Lung (tissue), 11 donors: ENCODE measurements at regions not wholly inside any gene's neighbourhood (a gene's known extent, or its start where the extent isn't known, plus 50 kb on each side); places are given as distances from the start of the nearest gene placed in this dataset.

Source experiments
- ATAC-seq: fragments of 200-7000 bp; cut with Tn5 transposase; one replicate; pipeline ENCODE4 v1.9.1; 2020; ENCODE audit warnings: moderate number of reproducible peaks; ENCODE audit not compliant: insufficient read depth, low FRiP score
- DNase-seq, 3 donors: peaks; one replicate each; pipeline ENCODE4 v3.0.0-alpha.2; 2013 to 2017
- H3K27ac ChIP-seq, 2 donors: one replicate each; pipeline ENCODE4 v1.5.1; 2013; ENCODE audit warnings: mild to moderate bottlenecking in 2 of 2, moderate library complexity in 2 of 2, control low read depth in 1 of 2, inconsistent platforms in 1 of 2, low read depth in 1 of 2, low read length in 1 of 2
- H3K27me3 ChIP-seq, 3 donors: one replicate each; pipeline ENCODE4 v1.5.1; 2013; ENCODE audit warnings: low read length in 2 of 3; ENCODE audit not compliant: control insufficient read depth in 3 of 3, insufficient read depth in 3 of 3
- H3K36me3 ChIP-seq, 4 donors: one replicate each; pipeline ENCODE4 v1.5.1; 2013; ENCODE audit warnings: low read length in 4 of 4, mild to moderate bottlenecking in 1 of 4, moderate library complexity in 1 of 4; ENCODE audit not compliant: control insufficient read depth in 4 of 4, insufficient read depth in 4 of 4
- H3K4me1 ChIP-seq, 5 donors: one replicate each; pipeline ENCODE4 v1.5.1; 2013; ENCODE audit warnings: low read length in 5 of 5, mild to moderate bottlenecking in 2 of 5, moderate library complexity in 1 of 5; ENCODE audit not compliant: control insufficient read depth in 5 of 5, insufficient read depth in 5 of 5
- H3K4me3 ChIP-seq: one replicate; pipeline ENCODE4 v1.5.1; 2013; ENCODE audit warnings: mild to moderate bottlenecking, control low read depth, moderate library complexity
- H3K9ac ChIP-seq, 2 donors: one replicate each; pipeline ENCODE4 v1.5.1; 2013; ENCODE audit warnings: low read length in 2 of 2, control low read depth in 1 of 2; ENCODE audit not compliant: insufficient read depth in 1 of 2
- H3K9me3 ChIP-seq, 4 donors: one replicate each; pipeline ENCODE4 v1.5.1; 2013; ENCODE audit warnings: low read length in 3 of 4, mild to moderate bottlenecking in 1 of 4, moderate library complexity in 1 of 4; ENCODE audit not compliant: control insufficient read depth in 4 of 4, insufficient read depth in 3 of 4
- CTCF ChIP-seq: IDR thresholded peaks from 2 replicates; pipeline ENCODE4 v1.5.1; 2012; ENCODE audit warnings: mild to moderate bottlenecking; ENCODE audit errors: control extremely low read depth, extremely low read depth
- WGBS, 2 donors: extraction: QIAGEN DNeasy Blood & Tissue Kit; methylation state at CpG; one replicate each; pipeline ENCODE4 v1.1.7; 2013; 5-methylcytosine and 5-hydroxymethylcytosine counted together
- donor health status: control.
- donor health status: control.
- donor health status: Bipolar disorder and iron deficiency.
- donor health status: healthy.
- donor health status: DM: yes; HTN: yes; CAD: no.

- H3K9me3 ChIP-seq, result no peaks in the 10 kb centered on the region
- no peak overlapping the region for H3K27ac ChIP-seq
- H3K4me1 ChIP-seq, result no peaks in the 10 kb centered on the region
- H3K36me3 ChIP-seq, result no peaks in the 10 kb centered on the region
- no peaks in the 10 kb centered on the region for H3K27me3 ChIP-seq
- 48 to 57% methylated on average over 3 of the region's 3 CpGs for WGBS, 2 donors
- TF ChIP-seq CTCF, result no peak
- DNase-seq, result no peak
- H3K4me3 ChIP-seq, result no peak overlapping the region
- no peak for ATAC-seq
- no peak overlapping the region for H3K9ac ChIP-seq
Measured at GRCh38 chr10:64271983-64272382, 750.8 kb downstream of the REEP3 start.

- no peak overlapping the region for H3K9ac ChIP-seq
- no peaks in the 10 kb centered on the region for H3K4me1 ChIP-seq
- H3K36me3 ChIP-seq, result no peaks in the 10 kb centered on the region
- DNase-seq (no peak), ATAC-seq (no peak)
- TF ChIP-seq CTCF, result no peak
- H3K9me3 ChIP-seq, result no peaks in the 10 kb centered on the region
- H3K4me3 ChIP-seq, result no peak overlapping the region
- H3K27me3 ChIP-seq, result no peaks in the 10 kb centered on the region
- H3K27ac ChIP-seq, result no peak overlapping the region
Measured at GRCh38 chr10:64275001-64275400, 753.8 kb downstream of the REEP3 start.

DNA sequence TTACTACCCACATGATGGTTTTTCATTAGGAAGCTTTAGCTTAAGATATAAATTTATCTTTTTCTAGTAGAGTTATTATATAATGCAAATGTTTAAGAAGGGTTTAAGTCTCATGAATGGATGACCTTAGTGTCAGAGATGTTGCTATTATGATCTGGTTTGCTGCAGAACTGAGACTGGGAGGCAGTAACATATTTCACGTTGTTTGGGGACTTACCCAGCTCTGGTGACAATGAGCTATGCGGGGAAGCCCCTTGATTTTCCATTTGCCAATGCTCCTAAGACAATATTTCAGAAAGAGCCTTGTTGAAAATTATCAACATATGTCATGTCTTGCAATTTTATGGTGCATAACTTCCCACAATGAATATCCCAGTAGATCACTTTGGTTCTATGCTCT is 754.6 kb downstream of the REEP3 start:
- H3K9me3 ChIP-seq, result no peaks in the 10 kb centered on the region
- H3K4me3 ChIP-seq, result no peak overlapping the region
- no peak overlapping the region for H3K27ac ChIP-seq
- H3K9ac ChIP-seq, result no peak overlapping the region
- WGBS, 2 donors, result 73 to 81% methylated on average over 2 of the region's 2 CpGs
- DNase-seq (no peak), ATAC-seq (no peak)
- no peaks in the 10 kb centered on the region for H3K36me3 ChIP-seq
- H3K27me3 ChIP-seq, result no peaks in the 10 kb centered on the region
- no peak for TF ChIP-seq CTCF
- H3K4me1 ChIP-seq, result no peaks in the 10 kb centered on the region

DNA sequence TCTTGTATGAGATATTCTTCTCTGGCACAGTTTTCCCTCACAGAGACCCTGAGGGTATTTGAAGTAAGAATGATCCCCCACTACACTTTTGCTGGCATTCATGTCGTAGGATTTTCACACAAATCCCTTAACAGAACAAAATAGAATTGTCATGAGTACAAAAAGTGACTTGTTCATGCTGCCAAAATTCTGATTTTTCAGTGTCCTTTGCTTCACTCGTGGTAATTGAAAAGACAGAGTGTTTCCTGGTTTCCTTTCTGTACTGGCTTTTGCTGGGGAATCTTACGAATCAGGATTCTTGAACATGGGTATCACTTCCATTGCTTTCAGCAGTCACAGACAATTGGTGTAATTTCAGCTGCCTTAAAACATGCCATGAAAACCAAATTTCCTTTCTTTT is 756.3 kb downstream of the REEP3 start:
- no peak for TF ChIP-seq CTCF
- H3K27ac ChIP-seq, result no peak overlapping the region
- no peaks in the 10 kb centered on the region for H3K4me1 ChIP-seq
- no peaks in the 10 kb centered on the region for H3K27me3 ChIP-seq
- ATAC-seq (no peak), DNase-seq (no peak)
- no peak overlapping the region for H3K4me3 ChIP-seq
- no peaks in the 10 kb centered on the region for H3K36me3 ChIP-seq
- no peaks in the 10 kb centered on the region for H3K9me3 ChIP-seq
- no peak overlapping the region for H3K9ac ChIP-seq
- 78 to 81% methylated on average over 3 of the region's 3 CpGs for whole genome bisulfite sequencing, 2 donors
